ENCODE measurements at regions not wholly inside any gene's neighbourhood (a gene's known extent, or its start where the extent isn't known, plus 50 kb on each side); places are given as distances from the start of the nearest gene placed in this dataset.

- H3K4me1 Mint-ChIP-seq (ENCODE audit: unreplicated experiment): peaks cover 7% of the 10 kb centered on the region
- no peak overlapping the region for H3K27ac Mint-ChIP-seq (ENCODE audit: unreplicated experiment)
- no peak for DNase-seq (ENCODE audit: low spot score)
- TF ChIP-seq, protein P1, sequence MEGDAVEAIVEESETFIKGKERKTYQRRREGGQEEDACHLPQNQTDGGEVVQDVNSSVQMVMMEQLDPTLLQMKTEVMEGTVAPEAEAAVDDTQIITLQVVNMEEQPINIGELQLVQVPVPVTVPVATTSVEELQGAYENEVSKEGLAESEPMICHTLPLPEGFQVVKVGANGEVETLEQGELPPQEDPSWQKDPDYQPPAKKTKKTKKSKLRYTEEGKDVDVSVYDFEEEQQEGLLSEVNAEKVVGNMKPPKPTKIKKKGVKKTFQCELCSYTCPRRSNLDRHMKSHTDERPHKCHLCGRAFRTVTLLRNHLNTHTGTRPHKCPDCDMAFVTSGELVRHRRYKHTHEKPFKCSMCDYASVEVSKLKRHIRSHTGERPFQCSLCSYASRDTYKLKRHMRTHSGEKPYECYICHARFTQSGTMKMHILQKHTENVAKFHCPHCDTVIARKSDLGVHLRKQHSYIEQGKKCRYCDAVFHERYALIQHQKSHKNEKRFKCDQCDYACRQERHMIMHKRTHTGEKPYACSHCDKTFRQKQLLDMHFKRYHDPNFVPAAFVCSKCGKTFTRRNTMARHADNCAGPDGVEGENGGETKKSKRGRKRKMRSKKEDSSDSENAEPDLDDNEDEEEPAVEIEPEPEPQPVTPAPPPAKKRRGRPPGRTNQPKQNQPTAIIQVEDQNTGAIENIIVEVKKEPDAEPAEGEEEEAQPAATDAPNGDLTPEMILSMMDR (IDR thresholded peaks at IDR 0.05; ENCODE audit: unreplicated experiment): no peak
- no peak overlapping the region for H3K4me3 Mint-ChIP-seq (ENCODE audit: unreplicated experiment)
- H3K9me3 Mint-ChIP-seq (ENCODE audit: unreplicated experiment): no peaks in the 10 kb centered on the region
- H3K36me3 Mint-ChIP-seq (ENCODE audit: low read depth, unreplicated experiment): peaks cover 4% of the 10 kb centered on the region
- H3K27me3 Mint-ChIP-seq (ENCODE audit: unreplicated experiment): peaks cover 1% of the 10 kb centered on the region
Observed at GRCh38 chr13:59603646-59604045, 560.1 kb downstream of the DIAPH3 start.

DNA sequence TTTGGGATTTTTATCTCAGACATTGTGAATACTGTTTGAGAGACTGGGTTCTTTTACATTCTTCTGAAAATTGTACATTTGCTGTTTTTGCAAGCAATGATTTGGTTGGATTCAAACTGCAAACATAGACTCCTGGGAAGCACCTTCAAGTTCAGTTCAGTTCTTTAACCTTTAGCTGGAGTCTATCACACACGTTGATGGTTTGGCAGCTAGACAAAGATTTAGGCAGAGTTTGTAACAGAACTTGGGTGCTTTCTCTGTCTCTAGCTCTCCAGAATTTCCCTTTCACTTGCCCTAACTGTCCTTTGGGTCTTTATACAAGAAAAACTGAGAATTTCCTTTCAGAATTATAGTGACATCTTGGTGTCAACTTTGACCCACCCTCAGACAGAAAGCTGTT lies 556.6 kb downstream of the DIAPH3 start:
- TF ChIP-seq, protein P1 (IDR thresholded peaks at IDR 0.05; ENCODE audit: unreplicated experiment): no peak
- no peak overlapping the region for H3K4me3 Mint-ChIP-seq (ENCODE audit: unreplicated experiment)
- no peak for DNase-seq (ENCODE audit: low spot score)
- H3K4me1 Mint-ChIP-seq (ENCODE audit: unreplicated experiment): peaks cover 7% of the 10 kb centered on the region
- no peaks in the 10 kb centered on the region for H3K9me3 Mint-ChIP-seq (ENCODE audit: unreplicated experiment)
- peaks cover 1% of the 10 kb centered on the region for H3K27me3 Mint-ChIP-seq (ENCODE audit: unreplicated experiment)
- peaks cover 4% of the 10 kb centered on the region for H3K36me3 Mint-ChIP-seq (ENCODE audit: low read depth, unreplicated experiment)
- H3K27ac Mint-ChIP-seq (ENCODE audit: unreplicated experiment): no peak overlapping the region

DNA sequence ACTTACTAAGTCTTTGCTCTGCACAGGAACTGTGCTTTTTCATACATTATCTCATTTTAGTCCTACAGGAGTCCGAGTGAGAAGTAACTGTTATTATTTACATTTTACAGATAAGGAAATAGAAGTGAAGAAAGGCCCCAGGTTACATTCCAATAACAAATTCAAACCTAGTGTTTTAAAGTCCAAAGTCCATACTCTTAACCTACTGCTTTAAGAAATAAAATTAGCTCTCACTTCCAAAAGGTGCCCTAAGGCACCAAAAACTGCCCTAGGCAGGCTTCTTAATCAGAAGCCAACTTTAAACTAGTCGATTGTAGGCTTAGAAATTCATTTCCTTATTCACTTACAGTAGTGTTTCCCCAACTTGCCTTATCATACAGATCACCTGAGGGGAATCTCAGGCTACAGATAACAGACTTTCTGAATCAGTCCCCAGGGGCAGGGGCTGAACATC lies 555.9 kb downstream of the DIAPH3 start:
- no peaks in the 10 kb centered on the region for H3K27me3 Mint-ChIP-seq (ENCODE audit: unreplicated experiment)
- peaks cover 7% of the 10 kb centered on the region for H3K4me1 Mint-ChIP-seq (ENCODE audit: unreplicated experiment)
- TF ChIP-seq, protein P1 (IDR thresholded peaks at IDR 0.05; ENCODE audit: unreplicated experiment): no peak
- peaks cover 4% of the 10 kb centered on the region for H3K36me3 Mint-ChIP-seq (ENCODE audit: low read depth, unreplicated experiment)
- H3K27ac Mint-ChIP-seq (ENCODE audit: unreplicated experiment): no peak overlapping the region
- H3K4me3 Mint-ChIP-seq (ENCODE audit: unreplicated experiment): no peak overlapping the region
- no peaks in the 10 kb centered on the region for H3K9me3 Mint-ChIP-seq (ENCODE audit: unreplicated experiment)
- no peak for DNase-seq (ENCODE audit: low spot score)

DNA sequence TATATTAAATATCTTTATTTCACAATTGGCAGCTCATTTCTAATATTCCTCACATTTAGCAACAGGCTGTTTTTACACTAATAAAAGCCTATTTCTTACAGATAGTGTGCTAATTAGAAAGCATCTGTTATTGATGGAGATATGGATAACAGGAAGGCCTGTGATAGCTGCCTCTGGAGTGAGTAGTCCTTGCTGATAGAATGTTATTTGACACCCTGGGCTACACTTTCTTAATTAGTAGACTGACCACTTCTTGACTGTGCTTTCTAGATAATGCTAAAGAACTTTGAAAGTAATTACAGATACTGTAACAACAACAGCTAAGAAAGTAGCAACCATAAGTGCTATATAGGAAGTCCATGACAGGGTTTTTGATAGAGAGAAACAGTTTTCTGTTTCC lies 554.3 kb downstream of the DIAPH3 start:
- H3K36me3 Mint-ChIP-seq (ENCODE audit: low read depth, unreplicated experiment): peaks cover under 1% of the 10 kb centered on the region
- peaks cover 7% of the 10 kb centered on the region for H3K4me1 Mint-ChIP-seq (ENCODE audit: unreplicated experiment)
- no peak overlapping the region for H3K27ac Mint-ChIP-seq (ENCODE audit: unreplicated experiment)
- no peaks in the 10 kb centered on the region for H3K9me3 Mint-ChIP-seq (ENCODE audit: unreplicated experiment)
- no peak for DNase-seq (ENCODE audit: low spot score)
- H3K4me3 Mint-ChIP-seq (ENCODE audit: unreplicated experiment): no peak overlapping the region
- no peaks in the 10 kb centered on the region for H3K27me3 Mint-ChIP-seq (ENCODE audit: unreplicated experiment)
- TF ChIP-seq, protein P1 (IDR thresholded peaks at IDR 0.05; ENCODE audit: unreplicated experiment): no peak

All from endothelial cell (in vitro differentiated cells).